ENCODE measurements at regions not wholly inside any gene's neighbourhood (a gene's known extent, or its start where the extent isn't known, plus 50 kb on each side); places are given as distances from the start of the nearest gene placed in this dataset.
A peak's percentile ranks its signal among the peaks of the same experiment; 100 is the strongest.

DNA sequence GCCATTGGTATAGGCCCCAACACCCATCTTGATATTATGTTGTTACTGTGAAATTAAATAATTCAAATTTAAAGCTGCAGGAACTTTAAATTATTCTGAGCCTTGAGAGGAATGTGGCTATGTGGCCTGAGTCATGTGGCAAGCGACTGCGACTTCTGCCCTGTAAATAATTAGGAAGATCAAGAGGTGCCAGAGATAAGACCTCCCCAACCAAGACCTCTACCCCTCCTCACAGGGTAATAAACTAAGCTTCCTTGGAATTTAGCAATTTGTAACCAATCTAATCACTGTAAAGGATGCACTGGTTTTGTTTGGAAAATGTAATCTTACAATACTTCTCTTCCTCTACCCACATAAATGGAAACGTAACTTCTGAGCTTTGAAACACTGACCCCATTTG lies 501.9 kb downstream of the RAPGEF2 start:
- peaks cover 6% of the 10 kb centered on the region for H3K4me1 Mint-ChIP-seq
- H3K9me3 Mint-ChIP-seq = peaks cover 2% of the 10 kb centered on the region
- no peak overlapping the region for H3K27ac Mint-ChIP-seq (ENCODE audit: unreplicated experiment)
- H3K27me3 Mint-ChIP-seq (ENCODE audit: low read depth) = no peaks in the 10 kb centered on the region
- TF ChIP-seq, protein P1, sequence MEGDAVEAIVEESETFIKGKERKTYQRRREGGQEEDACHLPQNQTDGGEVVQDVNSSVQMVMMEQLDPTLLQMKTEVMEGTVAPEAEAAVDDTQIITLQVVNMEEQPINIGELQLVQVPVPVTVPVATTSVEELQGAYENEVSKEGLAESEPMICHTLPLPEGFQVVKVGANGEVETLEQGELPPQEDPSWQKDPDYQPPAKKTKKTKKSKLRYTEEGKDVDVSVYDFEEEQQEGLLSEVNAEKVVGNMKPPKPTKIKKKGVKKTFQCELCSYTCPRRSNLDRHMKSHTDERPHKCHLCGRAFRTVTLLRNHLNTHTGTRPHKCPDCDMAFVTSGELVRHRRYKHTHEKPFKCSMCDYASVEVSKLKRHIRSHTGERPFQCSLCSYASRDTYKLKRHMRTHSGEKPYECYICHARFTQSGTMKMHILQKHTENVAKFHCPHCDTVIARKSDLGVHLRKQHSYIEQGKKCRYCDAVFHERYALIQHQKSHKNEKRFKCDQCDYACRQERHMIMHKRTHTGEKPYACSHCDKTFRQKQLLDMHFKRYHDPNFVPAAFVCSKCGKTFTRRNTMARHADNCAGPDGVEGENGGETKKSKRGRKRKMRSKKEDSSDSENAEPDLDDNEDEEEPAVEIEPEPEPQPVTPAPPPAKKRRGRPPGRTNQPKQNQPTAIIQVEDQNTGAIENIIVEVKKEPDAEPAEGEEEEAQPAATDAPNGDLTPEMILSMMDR (conservative IDR thresholded peaks at IDR 0.05) = no peak
- peaks cover 8% of the 10 kb centered on the region for H3K36me3 Mint-ChIP-seq (ENCODE audit: low read depth)
- H3K4me3 Mint-ChIP-seq = no peak overlapping the region
- DNase-seq (ENCODE audit: low read depth, low spot score) = no peak

DNA sequence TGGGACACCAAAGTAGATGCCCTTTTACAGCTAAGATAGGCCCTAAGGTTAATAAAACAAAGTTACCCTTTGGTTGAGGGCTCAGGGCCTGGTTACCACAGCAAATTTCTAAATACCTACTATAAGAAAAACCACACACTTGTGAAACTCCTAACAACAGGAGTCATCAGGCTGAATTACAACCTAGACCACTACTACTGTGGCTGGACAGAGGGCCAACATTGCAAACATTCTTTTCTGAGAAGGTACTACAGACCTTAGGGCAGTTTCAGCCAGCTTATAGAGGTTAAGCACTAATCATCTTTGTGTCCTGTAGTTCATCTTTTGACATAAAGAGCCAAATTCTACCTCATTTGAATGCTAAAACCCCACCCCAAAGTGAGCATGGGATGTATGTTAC lies 504.0 kb downstream of the RAPGEF2 start:
- Mint-ChIP-seq H3K36me3 (ENCODE audit: low read depth) (peaks cover 11% of the 10 kb centered on the region), H3K4me3 (no peak overlapping the region), H3K9me3 (peaks cover 6% of the 10 kb centered on the region), H3K4me1 (peaks cover 6% of the 10 kb centered on the region), H3K27ac (ENCODE audit: unreplicated experiment) (no peak overlapping the region), H3K27me3 (ENCODE audit: low read depth) (no peaks in the 10 kb centered on the region)
- DNase-seq (ENCODE audit: low read depth, low spot score) = no peak
- TF ChIP-seq, protein P1 (conservative IDR thresholded peaks at IDR 0.05) = no peak

DNA sequence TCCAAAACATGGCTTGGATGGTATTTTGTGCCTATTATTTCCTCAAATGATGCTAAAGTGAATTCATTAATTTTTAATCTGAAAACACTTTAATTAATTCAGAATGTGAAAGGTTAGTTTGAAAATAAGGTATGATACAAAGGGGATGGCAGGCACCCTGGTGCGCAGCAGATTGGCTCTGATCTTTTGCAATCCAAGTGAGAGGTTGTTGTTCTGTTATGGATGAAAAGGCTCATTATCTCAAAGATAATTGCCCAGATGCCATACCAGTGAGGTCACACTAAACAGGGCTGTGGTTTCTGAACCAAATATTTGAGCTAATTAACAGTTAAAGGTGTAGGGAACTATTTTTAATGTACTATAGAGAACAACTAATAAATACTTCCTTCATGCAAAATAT lies 504.9 kb downstream of the RAPGEF2 start:
- Mint-ChIP-seq H3K4me1 (peaks cover 6% of the 10 kb centered on the region), H3K27me3 (ENCODE audit: low read depth) (no peaks in the 10 kb centered on the region), H3K4me3 (no peak overlapping the region), H3K36me3 (ENCODE audit: low read depth) (peaks cover 11% of the 10 kb centered on the region), H3K9me3 (peaks cover 9% of the 10 kb centered on the region), H3K27ac (ENCODE audit: unreplicated experiment) (peak overlapping the region; percentile 43)
- no peak for DNase-seq (ENCODE audit: low read depth, low spot score)
- TF ChIP-seq, protein P1 (conservative IDR thresholded peaks at IDR 0.05) = no peak

DNA sequence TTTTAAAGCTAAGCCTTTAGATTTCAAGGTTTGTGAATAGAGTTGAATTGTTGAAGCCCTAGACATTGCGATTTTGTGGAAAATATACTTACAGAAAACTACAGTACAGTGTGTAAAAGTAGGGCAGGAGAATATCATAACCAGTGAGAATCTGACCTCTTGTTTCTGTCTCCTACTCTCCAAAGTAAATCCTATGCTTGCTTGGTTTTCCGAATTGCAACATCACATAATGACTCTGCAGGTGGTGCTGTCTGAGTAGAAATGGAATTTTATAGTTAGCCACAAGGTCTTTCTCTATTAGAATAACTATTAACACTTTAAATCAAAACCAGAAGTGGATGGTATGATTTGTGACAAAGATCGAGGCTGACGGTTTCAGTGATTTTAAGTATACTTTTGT lies 505.6 kb downstream of the RAPGEF2 start:
- Mint-ChIP-seq H3K4me3 (no peak overlapping the region), H3K27me3 (ENCODE audit: low read depth) (no peaks in the 10 kb centered on the region), H3K9me3 (peaks cover 11% of the 10 kb centered on the region), H3K4me1 (peaks cover 6% of the 10 kb centered on the region), H3K27ac (ENCODE audit: unreplicated experiment) (no peak overlapping the region), H3K36me3 (ENCODE audit: low read depth) (peaks cover 11% of the 10 kb centered on the region)
- no peak for DNase-seq (ENCODE audit: low read depth, low spot score)
- TF ChIP-seq, protein P1 (conservative IDR thresholded peaks at IDR 0.05) = no peak

DNA sequence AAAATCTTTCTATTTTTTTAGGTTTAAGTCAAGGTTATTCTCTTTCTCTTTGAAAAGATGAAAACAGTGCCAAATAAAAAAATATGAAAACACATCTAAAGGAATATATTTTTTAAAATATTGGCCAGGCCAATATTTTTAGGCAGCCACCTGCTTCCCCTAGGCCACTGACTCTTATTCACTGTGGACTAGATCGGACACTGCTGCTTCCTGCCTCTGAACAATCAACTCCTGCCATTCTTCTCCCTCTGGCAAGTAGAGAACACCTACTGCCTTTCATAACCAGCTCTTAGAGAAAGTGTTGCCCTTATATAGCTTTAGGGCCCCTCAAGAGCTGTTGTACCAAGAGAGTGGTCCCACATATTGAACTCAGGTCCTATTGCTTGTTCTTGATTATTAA lies 529.2 kb downstream of the RAPGEF2 start:
- H3K9me3 Mint-ChIP-seq = peaks cover 6% of the 10 kb centered on the region
- H3K27me3 Mint-ChIP-seq (ENCODE audit: low read depth) = no peaks in the 10 kb centered on the region
- TF ChIP-seq, protein P1 (conservative IDR thresholded peaks at IDR 0.05) = no peak
- no peaks in the 10 kb centered on the region for H3K4me1 Mint-ChIP-seq
- peaks cover 2% of the 10 kb centered on the region for H3K36me3 Mint-ChIP-seq (ENCODE audit: low read depth)
- no peak for DNase-seq (ENCODE audit: low read depth, low spot score)
- no peak overlapping the region for H3K27ac Mint-ChIP-seq (ENCODE audit: unreplicated experiment)
- H3K4me3 Mint-ChIP-seq = no peak overlapping the region

All from neural crest cell (in vitro differentiated cells).